GM12878 (cell line): ENCODE measurements at regions not wholly inside any gene's neighbourhood (a gene's known extent, or its start where the extent isn't known, plus 50 kb on each side); places are given as distances from the start of the nearest gene placed in this dataset.

Source experiments
- ATAC-seq: fragments of 200-7000 bp; cut with Tn5 transposase; 3 replicates; pipeline ENCODE4 v1.9.1; 2020; ENCODE audit warnings: mild to moderate bottlenecking, moderate library complexity
- BruUV-seq: library from RNA; stranded (reverse); fragments of 400-500 nt; replicated peaks from 2 replicates; lab custom pipeline; 2021; lab: Mats Ljungman, UMichigan
- CTCF ChIA-PET: fragments of 300-600 bp; sonication (Branson Sonifier 250); formaldehyde crosslinking; extraction: SDS; loops from one replicate; lab custom pipeline; 2021; ENCODE audit warnings: inconsistent platforms; lab: Yijun Ruan, JAX
- POLR2A ChIA-PET: fragments of 350-600 bp; formaldehyde crosslinking; extraction: SDS; loops from one replicate; lab custom pipeline; 2021; ENCODE audit warnings: inconsistent platforms; lab: Charles Lee
- RAD21 ChIA-PET: fragments of 300-600 bp; sonication (Branson Sonifier 250); formaldehyde crosslinking; loops from one replicate; lab custom pipeline; 2023; ENCODE audit warnings: antibody characterized with exemption; ENCODE audit not compliant: unreplicated experiment; lab: Charles Lee
- SMC1A ChIA-PET: fragments of 300-600 bp; sonication (Branson Sonifier 250); formaldehyde crosslinking; loops from one replicate; lab custom pipeline; 2023; ENCODE audit not compliant: unreplicated experiment, uncharacterized antibody; lab: Charles Lee
- DNase-seq: peaks from one replicate; pipeline ENCODE4 v3.0.0-alpha.2; 2011; ENCODE audit warnings: low read depth, low spot score
- FAIRE-seq: peaks from 3 replicates; lab custom pipeline; 2011; peaks lifted over from hg19 to GRCh38; lab: Jason Lieb, UNC
- H2AFZ ChIP-seq: 2 replicates; pipeline ENCODE4 v1.6.0; 2011; ENCODE audit warnings: low read depth, low read length, control low read depth; ENCODE audit not compliant: control insufficient read depth
- H3K27ac ChIP-seq: 2 replicates; pipeline ENCODE4 v1.5.1; 2011; ENCODE audit warnings: control low read depth; ENCODE audit not compliant: control insufficient read depth, insufficient read depth
- H3K27me3 ChIP-seq, 2 experiments: replicated peaks in 1 of 2; 2 replicates each; pipeline versions ENCODE4 v1.6.0 to v1.6.1; 2011; ENCODE audit warnings: low read length in 1 of 2; ENCODE audit not compliant: control insufficient read depth in 2 of 2, insufficient read depth in 2 of 2
- H3K36me3 ChIP-seq, 2 experiments: 2 replicates each; pipeline ENCODE4 v1.5.1; 2011; ENCODE audit warnings: low read length in 1 of 2; ENCODE audit not compliant: control insufficient read depth in 2 of 2, insufficient read depth in 2 of 2
- H3K4me1 ChIP-seq: 2 replicates; pipeline ENCODE4 v1.6.1; 2011; ENCODE audit warnings: mild to moderate bottlenecking, low read length, moderate library complexity, mixed read lengths; ENCODE audit not compliant: control insufficient read depth, insufficient read depth
- H3K4me2 ChIP-seq: 2 replicates; pipeline ENCODE4 v1.6.0; 2011; ENCODE audit warnings: control low read depth; ENCODE audit not compliant: control insufficient read depth, insufficient read depth
- H3K4me3 ChIP-seq: fragments of 200-600 bp; sonication (generic); 2 replicates; pipeline ENCODE4 v1.5.1; 2016
- H3K79me2 ChIP-seq: 2 replicates; pipeline ENCODE4 v1.6.0; 2011; ENCODE audit warnings: low read length; ENCODE audit not compliant: control insufficient read depth, insufficient read depth
- H3K9ac ChIP-seq: 2 replicates; pipeline ENCODE4 v1.8.0; 2011; ENCODE audit warnings: low read length, control low read depth, mixed read lengths; ENCODE audit not compliant: control insufficient read depth, insufficient read depth
- H3K9me3 ChIP-seq: replicated peaks from 3 replicates; pipeline ENCODE4 v1.5.1; 2011; ENCODE audit warnings: mild to moderate bottlenecking, low read length; ENCODE audit not compliant: control insufficient read depth, insufficient read depth
- H4K20me1 ChIP-seq: 2 replicates; pipeline ENCODE4 v1.6.0; 2011; ENCODE audit not compliant: control insufficient read depth, insufficient read depth
- MEF2B ChIP-seq: fragments of 450-650 bp; IDR thresholded peaks from 2 replicates; pipeline ENCODE4 v1.6.1; 2018; ENCODE audit warnings: mild to moderate bottlenecking, moderate library complexity; ENCODE audit not compliant: partially characterized antibody, poor library complexity, severe bottlenecking
- SRF ChIP-seq, 2 experiments: IDR thresholded peaks; 2 replicates each; pipeline ENCODE4 v1.6.1; 2011; ENCODE audit warnings: low read depth in 2 of 2, low read length in 2 of 2, mild to moderate bottlenecking in 1 of 2, moderate library complexity in 1 of 2
- STAT1 ChIP-seq: fragments of 450-650 bp; conservative IDR thresholded peaks from 2 replicates; pipeline ENCODE4 v1.6.1; 2014; ENCODE audit warnings: antibody characterized with exemption, mild to moderate bottlenecking
- WGBS: methylation state at CpG from one replicate; pipeline ENCODE4 v1.1.6; 2016; ENCODE audit warnings: low lambda C conversion rate; ENCODE audit not compliant: insufficient replicate concordance, insufficient coverage; ENCODE audit errors: missing lambda C conversion rate; 5-methylcytosine and 5-hydroxymethylcytosine counted together
- in situ Hi-C: fragments of 300-500 bp; cut with MboI; formaldehyde crosslinking; loops from 9 replicates; pipeline ENCODE4 v1.14.3; 2018; ENCODE audit warnings: mixed read lengths
- intact Hi-C: fragments of 100-400 bp; cut with micrococcal nuclease; formaldehyde crosslinking; loops from one replicate; pipeline ENCODE4 v1.14.2; 2022; ENCODE audit not compliant: unreplicated experiment
- TF ChIP-seq, protein P1 (sequence below): fragments of 450-650 bp; conservative IDR thresholded peaks from 2 replicates; pipeline ENCODE4 v1.6.1; 2017; ENCODE audit warnings: mild to moderate bottlenecking, moderate library complexity
- TF ChIP-seq, protein P2 (sequence below): IDR thresholded peaks from 2 replicates; pipeline ENCODE4 v1.6.1; 2011; ENCODE audit warnings: low read depth, low read length, improper control_type of control experiment, borderline replicate concordance
- TF ChIP-seq, protein P3 (sequence below): fragments of 450-650 bp; formaldehyde crosslinking; IDR thresholded peaks from 2 replicates; pipeline ENCODE4 v1.4.0; 2020; ENCODE audit warnings: mild to moderate bottlenecking, moderate library complexity
- TF ChIP-seq, protein P4 (sequence below), 3 experiments: IDR thresholded peaks in 2 of 3; conservative IDR thresholded peaks in 1 of 3; 2 replicates each; pipeline ENCODE4 v1.5.1; 2011; ENCODE audit warnings: low read depth in 3 of 3, low read length in 3 of 3, mild to moderate bottlenecking in 3 of 3, control low read depth in 2 of 3, moderate library complexity in 2 of 3, inconsistent platforms in 1 of 3, mixed read lengths in 1 of 3; ENCODE audit not compliant: control insufficient read depth in 2 of 3, insufficient read depth in 1 of 3; ENCODE audit errors: extremely low read depth in 1 of 3
- TF ChIP-seq, protein P5 (sequence below): fragments of 450-650 bp; IDR thresholded peaks from 2 replicates; pipeline ENCODE4 v1.6.1; 2018; ENCODE audit warnings: borderline replicate concordance, mild to moderate bottlenecking; ENCODE audit not compliant: partially characterized antibody

DNA sequence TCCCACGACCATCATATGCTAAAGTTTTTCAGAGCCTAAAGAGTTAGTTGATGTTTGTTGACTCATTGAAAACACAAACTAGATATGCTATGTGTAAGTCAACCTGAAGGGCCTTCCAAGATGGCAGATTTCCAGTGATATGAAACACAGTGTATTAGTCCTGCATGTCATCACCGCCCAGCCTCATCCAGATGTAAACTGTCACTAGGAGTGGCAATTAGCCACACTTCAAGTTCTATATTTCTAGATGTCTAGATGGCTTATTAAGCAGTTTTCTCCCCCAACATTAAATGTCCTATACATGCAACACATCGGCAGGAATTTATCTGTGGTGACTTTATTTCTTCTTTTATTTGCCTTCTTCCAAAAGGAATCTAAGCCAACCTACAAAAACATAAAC is 444.1 kb upstream of the SMIM21 start:
- H2AFZ ChIP-seq: no peak overlapping the region

More for the DNA sequence above, 444.1 kb upstream of the SMIM21 start:
- in situ Hi-C loops: no loop called here
- Histone ChIP-seq H3K9me3 (no peaks in the 10 kb centered on the region), H3K4me2 (no peak overlapping the region), H3K27me3 (no peaks in the 10 kb centered on the region), H3K4me1 (no peaks in the 10 kb centered on the region), H3K4me3 (no peak overlapping the region), H3K27ac (no peak overlapping the region), H4K20me1 (no peaks in the 10 kb centered on the region), H3K36me3 (no peaks in the 10 kb centered on the region), H3K9ac (no peak overlapping the region), H3K79me2 (no peaks in the 10 kb centered on the region)
- intact Hi-C loops: no loop called here
- WGBS: 34% methylated on average over 3 of the region's 3 CpGs
- FAIRE-seq (no peak), ATAC-seq (no peak), DNase-seq (no peak)
- no peak for TF ChIP-seq STAT1
- no peak for TF ChIP-seq MEF2B
- TF ChIP-seq, protein P1, sequence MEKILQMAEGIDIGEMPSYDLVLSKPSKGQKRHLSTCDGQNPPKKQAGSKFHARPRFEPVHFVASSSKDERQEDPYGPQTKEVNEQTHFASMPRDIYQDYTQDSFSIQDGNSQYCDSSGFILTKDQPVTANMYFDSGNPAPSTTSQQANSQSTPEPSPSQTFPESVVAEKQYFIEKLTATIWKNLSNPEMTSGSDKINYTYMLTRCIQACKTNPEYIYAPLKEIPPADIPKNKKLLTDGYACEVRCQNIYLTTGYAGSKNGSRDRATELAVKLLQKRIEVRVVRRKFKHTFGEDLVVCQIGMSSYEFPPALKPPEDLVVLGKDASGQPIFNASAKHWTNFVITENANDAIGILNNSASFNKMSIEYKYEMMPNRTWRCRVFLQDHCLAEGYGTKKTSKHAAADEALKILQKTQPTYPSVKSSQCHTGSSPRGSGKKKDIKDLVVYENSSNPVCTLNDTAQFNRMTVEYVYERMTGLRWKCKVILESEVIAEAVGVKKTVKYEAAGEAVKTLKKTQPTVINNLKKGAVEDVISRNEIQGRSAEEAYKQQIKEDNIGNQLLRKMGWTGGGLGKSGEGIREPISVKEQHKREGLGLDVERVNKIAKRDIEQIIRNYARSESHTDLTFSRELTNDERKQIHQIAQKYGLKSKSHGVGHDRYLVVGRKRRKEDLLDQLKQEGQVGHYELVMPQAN: no peak
- TF ChIP-seq, protein P2, sequence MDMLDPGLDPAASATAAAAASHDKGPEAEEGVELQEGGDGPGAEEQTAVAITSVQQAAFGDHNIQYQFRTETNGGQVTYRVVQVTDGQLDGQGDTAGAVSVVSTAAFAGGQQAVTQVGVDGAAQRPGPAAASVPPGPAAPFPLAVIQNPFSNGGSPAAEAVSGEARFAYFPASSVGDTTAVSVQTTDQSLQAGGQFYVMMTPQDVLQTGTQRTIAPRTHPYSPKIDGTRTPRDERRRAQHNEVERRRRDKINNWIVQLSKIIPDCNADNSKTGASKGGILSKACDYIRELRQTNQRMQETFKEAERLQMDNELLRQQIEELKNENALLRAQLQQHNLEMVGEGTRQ: no peak
- TF ChIP-seq, protein P3, sequence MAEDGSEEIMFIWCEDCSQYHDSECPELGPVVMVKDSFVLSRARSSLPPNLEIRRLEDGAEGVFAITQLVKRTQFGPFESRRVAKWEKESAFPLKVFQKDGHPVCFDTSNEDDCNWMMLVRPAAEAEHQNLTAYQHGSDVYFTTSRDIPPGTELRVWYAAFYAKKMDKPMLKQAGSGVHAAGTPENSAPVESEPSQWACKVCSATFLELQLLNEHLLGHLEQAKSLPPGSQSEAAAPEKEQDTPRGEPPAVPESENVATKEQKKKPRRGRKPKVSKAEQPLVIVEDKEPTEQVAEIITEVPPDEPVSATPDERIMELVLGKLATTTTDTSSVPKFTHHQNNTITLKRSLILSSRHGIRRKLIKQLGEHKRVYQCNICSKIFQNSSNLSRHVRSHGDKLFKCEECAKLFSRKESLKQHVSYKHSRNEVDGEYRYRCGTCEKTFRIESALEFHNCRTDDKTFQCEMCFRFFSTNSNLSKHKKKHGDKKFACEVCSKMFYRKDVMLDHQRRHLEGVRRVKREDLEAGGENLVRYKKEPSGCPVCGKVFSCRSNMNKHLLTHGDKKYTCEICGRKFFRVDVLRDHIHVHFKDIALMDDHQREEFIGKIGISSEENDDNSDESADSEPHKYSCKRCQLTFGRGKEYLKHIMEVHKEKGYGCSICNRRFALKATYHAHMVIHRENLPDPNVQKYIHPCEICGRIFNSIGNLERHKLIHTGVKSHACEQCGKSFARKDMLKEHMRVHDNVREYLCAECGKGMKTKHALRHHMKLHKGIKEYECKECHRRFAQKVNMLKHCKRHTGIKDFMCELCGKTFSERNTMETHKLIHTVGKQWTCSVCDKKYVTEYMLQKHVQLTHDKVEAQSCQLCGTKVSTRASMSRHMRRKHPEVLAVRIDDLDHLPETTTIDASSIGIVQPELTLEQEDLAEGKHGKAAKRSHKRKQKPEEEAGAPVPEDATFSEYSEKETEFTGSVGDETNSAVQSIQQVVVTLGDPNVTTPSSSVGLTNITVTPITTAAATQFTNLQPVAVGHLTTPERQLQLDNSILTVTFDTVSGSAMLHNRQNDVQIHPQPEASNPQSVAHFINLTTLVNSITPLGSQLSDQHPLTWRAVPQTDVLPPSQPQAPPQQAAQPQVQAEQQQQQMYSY (CRISPR knock-in tag): no peak
- TF ChIP-seq, protein P4, sequence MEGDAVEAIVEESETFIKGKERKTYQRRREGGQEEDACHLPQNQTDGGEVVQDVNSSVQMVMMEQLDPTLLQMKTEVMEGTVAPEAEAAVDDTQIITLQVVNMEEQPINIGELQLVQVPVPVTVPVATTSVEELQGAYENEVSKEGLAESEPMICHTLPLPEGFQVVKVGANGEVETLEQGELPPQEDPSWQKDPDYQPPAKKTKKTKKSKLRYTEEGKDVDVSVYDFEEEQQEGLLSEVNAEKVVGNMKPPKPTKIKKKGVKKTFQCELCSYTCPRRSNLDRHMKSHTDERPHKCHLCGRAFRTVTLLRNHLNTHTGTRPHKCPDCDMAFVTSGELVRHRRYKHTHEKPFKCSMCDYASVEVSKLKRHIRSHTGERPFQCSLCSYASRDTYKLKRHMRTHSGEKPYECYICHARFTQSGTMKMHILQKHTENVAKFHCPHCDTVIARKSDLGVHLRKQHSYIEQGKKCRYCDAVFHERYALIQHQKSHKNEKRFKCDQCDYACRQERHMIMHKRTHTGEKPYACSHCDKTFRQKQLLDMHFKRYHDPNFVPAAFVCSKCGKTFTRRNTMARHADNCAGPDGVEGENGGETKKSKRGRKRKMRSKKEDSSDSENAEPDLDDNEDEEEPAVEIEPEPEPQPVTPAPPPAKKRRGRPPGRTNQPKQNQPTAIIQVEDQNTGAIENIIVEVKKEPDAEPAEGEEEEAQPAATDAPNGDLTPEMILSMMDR (IDR thresholded peaks at IDR 0.05 in 2 of 3, conservative IDR thresholded peaks at IDR 0.05 in 1 of 3; ENCODE audit: control insufficient read depth in 2 of 3, extremely low read depth in 1 of 3, insufficient read depth in 1 of 3, low read depth in 3 of 3, low read length in 3 of 3): no peak
- TF ChIP-seq, protein P5, sequence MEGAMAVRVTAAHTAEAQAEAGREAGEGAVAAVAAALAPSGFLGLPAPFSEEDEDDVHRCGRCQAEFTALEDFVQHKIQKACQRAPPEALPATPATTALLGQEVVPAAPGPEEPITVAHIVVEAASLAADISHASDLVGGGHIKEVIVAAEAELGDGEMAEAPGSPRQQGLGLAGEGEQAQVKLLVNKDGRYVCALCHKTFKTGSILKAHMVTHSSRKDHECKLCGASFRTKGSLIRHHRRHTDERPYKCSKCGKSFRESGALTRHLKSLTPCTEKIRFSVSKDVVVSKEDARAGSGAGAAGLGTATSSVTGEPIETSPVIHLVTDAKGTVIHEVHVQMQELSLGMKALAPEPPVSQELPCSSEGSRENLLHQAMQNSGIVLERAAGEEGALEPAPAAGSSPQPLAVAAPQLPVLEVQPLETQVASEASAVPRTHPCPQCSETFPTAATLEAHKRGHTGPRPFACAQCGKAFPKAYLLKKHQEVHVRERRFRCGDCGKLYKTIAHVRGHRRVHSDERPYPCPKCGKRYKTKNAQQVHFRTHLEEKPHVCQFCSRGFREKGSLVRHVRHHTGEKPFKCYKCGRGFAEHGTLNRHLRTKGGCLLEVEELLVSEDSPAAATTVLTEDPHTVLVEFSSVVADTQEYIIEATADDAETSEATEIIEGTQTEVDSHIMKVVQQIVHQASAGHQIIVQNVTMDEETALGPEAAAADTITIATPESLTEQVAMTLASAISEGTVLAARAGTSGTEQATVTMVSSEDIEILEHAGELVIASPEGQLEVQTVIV: no peak
- no peak for TF ChIP-seq SRF (IDR thresholded peaks at IDR 0.05; ENCODE audit: low read depth in 2 of 2, low read length in 2 of 2)
- RAD21 ChIA-PET: no interaction called here
- SMC1A ChIA-PET: no interaction called here
- BruUV-seq: no TSS peak
- POLR2A ChIA-PET: no interaction called here
- CTCF ChIA-PET: no interaction called here
